CD4-positive, alpha-beta T cell (primary cell): ENCODE measurements at regions not wholly inside any gene's neighbourhood (a gene's known extent, or its start where the extent isn't known, plus 50 kb on each side); places are given as distances from the start of the nearest gene placed in this dataset.

Experiments
- ATAC-seq: fragments of 200-7000 bp; cut with Tn5 transposase; one replicate; pipeline ENCODE4 v1.10.0; 2022; ENCODE audit warnings: mild to moderate bottlenecking; ENCODE audit not compliant: poor library complexity
- CTCF ChIA-PET: fragments of 350-600 bp; sonication (Branson Sonifier 250); formaldehyde crosslinking; loops from one replicate; lab custom pipeline; 2021; ENCODE audit warnings: antibody characterized with exemption, inconsistent platforms; lab: Charles Lee
- POLR2A ChIA-PET: fragments of 350-600 bp; sonication (Branson Sonifier 250); formaldehyde crosslinking; loops from one replicate; lab custom pipeline; 2021; ENCODE audit warnings: antibody characterized with exemption, inconsistent platforms; lab: Charles Lee
- DNase-seq, 14 experiments: peaks; one replicate each; pipeline ENCODE4 v3.0.0-alpha.2; 2013 to 2020; ENCODE audit warnings: mixed read lengths in 2 of 14
- H3K27ac ChIP-seq, 2 donors: one replicate each; pipeline versions ENCODE4 v1.5.1 to v1.7.0; 2013; ENCODE audit warnings: low read length in 2 of 2, low read depth in 1 of 2, mild to moderate bottlenecking in 1 of 2
- H3K27me3 ChIP-seq, 2 experiments: 1 replicate in 1 of 2; 2 replicates in 1 of 2; pipeline versions ENCODE4 v1.6.1 to v1.7.0; 2013; ENCODE audit warnings: low read length in 2 of 2, control low read depth in 1 of 2, mild to moderate bottlenecking in 1 of 2, moderate library complexity in 1 of 2; ENCODE audit not compliant: insufficient read depth in 2 of 2, control insufficient read depth in 1 of 2
- H3K36me3 ChIP-seq: one replicate; pipeline ENCODE4 v1.6.1; 2013; ENCODE audit warnings: low read length, control low read depth; ENCODE audit not compliant: insufficient read depth
- H3K4me1 ChIP-seq: one replicate; pipeline ENCODE4 v1.6.1; 2013; ENCODE audit warnings: low read length, control low read depth; ENCODE audit not compliant: insufficient read depth
- H3K4me3 ChIP-seq: one replicate; pipeline ENCODE4 v1.5.1; 2013; ENCODE audit warnings: mild to moderate bottlenecking, low read length, moderate library complexity
- H3K9me3 ChIP-seq, 2 experiments: 1 replicate in 1 of 2; 2 replicates in 1 of 2; pipeline versions ENCODE4 v1.6.1 to v1.7.0; 2013; ENCODE audit warnings: low read length in 2 of 2, mild to moderate bottlenecking in 2 of 2, control low read depth in 1 of 2, moderate library complexity in 1 of 2; ENCODE audit not compliant: control insufficient read depth in 1 of 2, insufficient read depth in 1 of 2
- H3K27ac Mint-ChIP-seq: one replicate; pipeline ENCODE4 v1.8.0; 2020; ENCODE audit warnings: mixed read lengths
- H3K27me3 Mint-ChIP-seq: one replicate; pipeline ENCODE4 v1.8.0; 2021; ENCODE audit warnings: mixed read lengths
- H3K36me3 Mint-ChIP-seq: one replicate; pipeline ENCODE4 v1.8.0; 2021; ENCODE audit warnings: low read depth, mixed read lengths
- H3K4me1 Mint-ChIP-seq: one replicate; pipeline ENCODE4 v1.8.0; 2021; ENCODE audit warnings: low read depth, mixed read lengths
- H3K4me3 Mint-ChIP-seq: one replicate; pipeline ENCODE4 v1.8.0; 2020; ENCODE audit warnings: mild to moderate bottlenecking, mixed read lengths
- H3K9me3 Mint-ChIP-seq: one replicate; pipeline ENCODE4 v1.8.0; 2020; ENCODE audit warnings: mixed read lengths
- CTCF ChIP-seq: fragments of 200-600 bp; IDR thresholded peaks from one replicate; pipeline ENCODE4 v1.8.0; 2022; ENCODE audit warnings: antibody characterized with exemption, mild to moderate bottlenecking
- intact Hi-C, 2 experiments: fragments of 100-400 bp; cut with DNase I in 1 of 2; cut with micrococcal nuclease in 1 of 2; formaldehyde crosslinking; loops; one replicate each; pipeline versions ENCODE4 v1.15.1 to v1.9.0; 2023 to 2025; cut with DNase I, micrococcal nuclease

GRCh38 chr2:67243919-67244318, 153.2 kb upstream of the ETAA1 start:
- ATAC-seq (no peak), DNase-seq (no peak)
- no peak overlapping the region for H3K27ac ChIP-seq
- no peak overlapping the region for H3K27ac Mint-ChIP-seq
- intact Hi-C loops, result no loop called here
- no peaks in the 10 kb centered on the region for H3K27me3 ChIP-seq
- no peaks in the 10 kb centered on the region for H3K36me3 Mint-ChIP-seq
- H3K36me3 ChIP-seq, result no peaks in the 10 kb centered on the region
- CTCF ChIA-PET, result interaction anchor here (0.8 kb wide), 1 partner anchor 160 kb away, joined by 3 read pairs; no protein-coding TSS in a partner anchor
- no peaks in the 10 kb centered on the region for H3K4me1 ChIP-seq
- no peaks in the 10 kb centered on the region for H3K4me1 Mint-ChIP-seq
- no peaks in the 10 kb centered on the region for H3K27me3 Mint-ChIP-seq
- TF ChIP-seq CTCF, result no peak
- no peak overlapping the region for H3K4me3 Mint-ChIP-seq
- H3K9me3 ChIP-seq, result no peaks in the 10 kb centered on the region
- no peak overlapping the region for H3K4me3 ChIP-seq
- POLR2A ChIA-PET, result no interaction called here
- H3K9me3 Mint-ChIP-seq, result no peaks in the 10 kb centered on the region

- H3K4me1 Mint-ChIP-seq, result no peaks in the 10 kb centered on the region
- ChIA-PET CTCF (interaction anchor here (0.6 kb wide), 1 partner anchor 14 kb away, joined by 4 read pairs; no protein-coding TSS in a partner anchor), POLR2A (no interaction called here)
- H3K27me3 Mint-ChIP-seq, result no peaks in the 10 kb centered on the region
- no peak overlapping the region for H3K27ac Mint-ChIP-seq
- H3K9me3 Mint-ChIP-seq, result no peaks in the 10 kb centered on the region
- no peak for TF ChIP-seq CTCF
- no peaks in the 10 kb centered on the region for H3K36me3 Mint-ChIP-seq
- DNase-seq (no peak), ATAC-seq (no peak)
- H3K4me1 ChIP-seq, result no peaks in the 10 kb centered on the region
- H3K36me3 ChIP-seq, result no peaks in the 10 kb centered on the region
- no peaks in the 10 kb centered on the region for H3K9me3 ChIP-seq
- intact Hi-C loops, result no loop called here
- H3K4me3 Mint-ChIP-seq, result no peak overlapping the region
- H3K4me3 ChIP-seq, result no peak overlapping the region
- no peaks in the 10 kb centered on the region for H3K27me3 ChIP-seq
- no peak overlapping the region for H3K27ac ChIP-seq
Measured at GRCh38 chr2:67246791-67247190, 150.3 kb upstream of the ETAA1 start.

- Mint-ChIP-seq H3K27ac (no peak overlapping the region), H3K36me3 (no peaks in the 10 kb centered on the region), H3K4me3 (no peak overlapping the region), H3K4me1 (no peaks in the 10 kb centered on the region), H3K27me3 (no peaks in the 10 kb centered on the region), H3K9me3 (no peaks in the 10 kb centered on the region)
- no peaks in the 10 kb centered on the region for H3K9me3 ChIP-seq
- ATAC-seq, result no peak
- DNase-seq, result no peak
- ChIA-PET POLR2A (no interaction called here), CTCF (no interaction called here)
- no peak overlapping the region for H3K4me3 ChIP-seq
- no peak for TF ChIP-seq CTCF
- no peaks in the 10 kb centered on the region for H3K27me3 ChIP-seq
- intact Hi-C loops, result no loop called here
- H3K36me3 ChIP-seq, result no peaks in the 10 kb centered on the region
- H3K27ac ChIP-seq, result no peak overlapping the region
- no peaks in the 10 kb centered on the region for H3K4me1 ChIP-seq
Measured at GRCh38 chr2:67251741-67252140, 145.4 kb upstream of the ETAA1 start.
